K562 (cell line): ENCODE measurements at regions not wholly inside any gene's neighbourhood (a gene's known extent, or its start where the extent isn't known, plus 50 kb on each side); places are given as distances from the start of the nearest gene placed in this dataset.

Source experiments
- ATAC-seq: fragments of 200-7000 bp; cut with Tn5 transposase; 3 replicates; pipeline ENCODE4 v1.9.1; 2020; ENCODE audit warnings: moderate library complexity
- BruUV-seq: library from RNA; stranded (reverse); fragments of 400-500 nt; replicated peaks from 2 replicates; lab custom pipeline; 2021; lab: Mats Ljungman, UMichigan
- CTCF ChIA-PET: fragments of 300-600 bp; formaldehyde crosslinking; extraction: SDS; loops from one replicate; lab custom pipeline; 2021; ENCODE audit warnings: low intra/inter-chr PET ratio; lab: Yijun Ruan, JAX
- POLR2A ChIA-PET: fragments of 300-600, 350-650 bp; sonication (Branson Sonifier 250); formaldehyde crosslinking; extraction: SDS; loops from one replicate; lab custom pipeline; 2021; ENCODE audit warnings: antibody characterized with exemption, inconsistent platforms; lab: Yijun Ruan, JAX
- DNase-seq, 4 experiments: peaks; one replicate each; pipeline versions ENCODE4 v3.0.0 to v3.0.0-alpha.2; 2011 to 2018; ENCODE audit warnings: low spot score in 3 of 4, mixed read lengths in 3 of 4; ENCODE audit errors: extremely low read depth in 1 of 4
- FAIRE-seq: peaks from 2 replicates; lab custom pipeline; 2011; peaks lifted over from hg19 to GRCh38; lab: Jason Lieb, UNC
- H2AFZ ChIP-seq: 2 replicates; pipeline ENCODE4 v1.6.0; 2011; ENCODE audit warnings: low read depth, low read length, control low read depth, inconsistent platforms
- H3K27ac ChIP-seq: fragments of 200-600 bp; 3 replicates; pipeline ENCODE4 v1.8.0; 2011; ENCODE audit warnings: low read depth, mild to moderate bottlenecking, control low read depth, inconsistent platforms, low read length, moderate library complexity, mixed read lengths; ENCODE audit errors: extremely low read depth
- H3K27me3 ChIP-seq, 2 experiments: fragments of 300-600 bp in 1 of 2; 2 replicates in 1 of 2; 3 replicates in 1 of 2; pipeline versions ENCODE4 v1.6.0 to v1.8.0; 2011; ENCODE audit warnings: inconsistent platforms in 2 of 2, low read length in 2 of 2, mild to moderate bottlenecking in 1 of 2, mixed read lengths in 1 of 2, moderate library complexity in 1 of 2; ENCODE audit not compliant: control insufficient read depth in 2 of 2, insufficient read depth in 2 of 2
- H3K36me3 ChIP-seq: fragments of 300-600 bp; 3 replicates; pipeline ENCODE4 v1.8.0; 2011; ENCODE audit warnings: mild to moderate bottlenecking, low read length, inconsistent platforms; ENCODE audit not compliant: control insufficient read depth, insufficient read depth
- H3K4me1 ChIP-seq, 2 experiments: fragments of 200-600 bp in 1 of 2; replicated peaks in 1 of 2; 2 replicates in 1 of 2; 3 replicates in 1 of 2; pipeline versions ENCODE4 v1.5.1 to v1.8.0; 2011; ENCODE audit warnings: inconsistent platforms in 2 of 2, low read length in 2 of 2, mild to moderate bottlenecking in 1 of 2, mixed read lengths in 1 of 2, moderate library complexity in 1 of 2; ENCODE audit not compliant: control insufficient read depth in 2 of 2, insufficient read depth in 2 of 2
- H3K4me2 ChIP-seq: 2 replicates; pipeline ENCODE4 v1.6.1; 2011; ENCODE audit warnings: low read length, control low read depth, inconsistent platforms, mixed read lengths; ENCODE audit not compliant: insufficient read depth
- H3K4me3 ChIP-seq: fragments of 200-600 bp; sonication (generic), shearing (Covaris generic); 2 replicates; pipeline ENCODE4 v1.5.1; 2016; ENCODE audit warnings: control low read depth, inconsistent platforms
- H3K79me2 ChIP-seq: fragments of 200-600 bp; 3 replicates; pipeline ENCODE4 v1.8.0; 2011; ENCODE audit warnings: low read length, inconsistent platforms; ENCODE audit not compliant: control insufficient read depth, insufficient read depth
- H3K9ac ChIP-seq, 2 experiments: 2 replicates each; pipeline versions ENCODE4 v1.6.0 to v1.6.1; 2011; ENCODE audit warnings: low read depth in 2 of 2, low read length in 2 of 2, control low read depth in 1 of 2, inconsistent platforms in 1 of 2, mild to moderate bottlenecking in 1 of 2, mixed read lengths in 1 of 2; ENCODE audit not compliant: insufficient read depth in 1 of 2
- H3K9me1 ChIP-seq: one replicate; pipeline ENCODE4 v1.6.0; 2011; ENCODE audit warnings: inconsistent platforms, mild to moderate bottlenecking, low read length, moderate library complexity; ENCODE audit not compliant: control insufficient read depth, insufficient read depth
- H3K9me3 ChIP-seq: replicated peaks from 2 replicates; pipeline ENCODE4 v1.5.1; 2011; ENCODE audit warnings: low read depth, low read length, inconsistent platforms; ENCODE audit not compliant: control insufficient read depth, insufficient read depth
- H4K20me1 ChIP-seq: replicated peaks from 2 replicates; pipeline ENCODE4 v1.6.1; 2011; ENCODE audit warnings: low read length, inconsistent platforms, mixed read lengths; ENCODE audit not compliant: control insufficient read depth, insufficient read depth
- CBFA2T2 ChIP-seq: fragments of 450-650 bp; conservative IDR thresholded peaks from 2 replicates; pipeline ENCODE4 v1.6.1; 2017; ENCODE audit warnings: mild to moderate bottlenecking
- CBX3 ChIP-seq, 2 experiments: IDR thresholded peaks; 1 replicate in 1 of 2; 2 replicates in 1 of 2; pipeline ENCODE4 v1.6.1; 2012; ENCODE audit warnings: inconsistent platforms in 2 of 2, low read length in 2 of 2, borderline replicate concordance in 1 of 2, control low read depth in 1 of 2
- CHD1 ChIP-seq: fragments of 200-600 bp; sonication (generic); IDR thresholded peaks from one replicate; pipeline ENCODE4 v1.6.1; 2012; ENCODE audit warnings: mild to moderate bottlenecking, moderate library complexity, low read length, inconsistent platforms
- HMBOX1 ChIP-seq: sonication (generic); IDR thresholded peaks from 2 replicates; pipeline ENCODE4 v1.6.1; 2016
- MCM7 ChIP-seq, 2 experiments: fragments of 450-650 bp; IDR thresholded peaks; 2 replicates each; pipeline ENCODE4 v1.6.1; 2016 to 2018
- NFATC3 ChIP-seq: fragments of 450-650 bp; IDR thresholded peaks from 2 replicates; pipeline ENCODE4 v1.6.1; 2017; ENCODE audit warnings: mild to moderate bottlenecking
- NR0B1 ChIP-seq: fragments of 450-650 bp; IDR thresholded peaks from one replicate; pipeline ENCODE4 v1.6.1; 2018; ENCODE audit warnings: mild to moderate bottlenecking, moderate library complexity; ENCODE audit not compliant: partially characterized antibody
- PHTF2 ChIP-seq: fragments of 250-450 bp; sonication (Bioruptor Pico); IDR thresholded peaks from 2 replicates; pipeline ENCODE4 v1.5.0; 2021; ENCODE audit warnings: mild to moderate bottlenecking
- POLR2H ChIP-seq: IDR thresholded peaks from 2 replicates; pipeline ENCODE4 v1.6.1; 2016; ENCODE audit warnings: missing genetic modification characterization, low read depth, mild to moderate bottlenecking, control low read depth, missing compliant biosample characterization, moderate library complexity
- SAFB2 ChIP-seq: fragments of 200-400 bp; formaldehyde crosslinking; IDR thresholded peaks from 2 replicates; pipeline ENCODE4 v1.6.1; 2018; ENCODE audit warnings: borderline replicate concordance, low read length, low read depth, moderate library complexity; ENCODE audit not compliant: severe bottlenecking
- SNRNP70 ChIP-seq: fragments of 200-400 bp; formaldehyde crosslinking; optimal IDR thresholded peaks from 2 replicates; pipeline ENCODE3; 2017; ENCODE audit warnings: low read depth, low read length
- YY1 ChIP-seq, 3 experiments: IDR thresholded peaks; 2 replicates each; pipeline ENCODE4 v1.6.1; 2011; ENCODE audit warnings: low read length in 2 of 3, mild to moderate bottlenecking in 2 of 3, moderate library complexity in 2 of 3, borderline replicate concordance in 1 of 3, control low read depth in 1 of 3, low read depth in 1 of 3; ENCODE audit not compliant: insufficient read depth in 3 of 3, insufficient replicate concordance in 2 of 3, control insufficient read depth in 1 of 3, insufficient read length in 1 of 3; ENCODE audit errors: extremely low read depth in 1 of 3
- ZNF398 ChIP-seq: fragments of 250-450 bp; sonication (Bioruptor Pico); IDR thresholded peaks from 2 replicates; pipeline ENCODE4 v1.8.0; 2021; ENCODE audit warnings: moderate library complexity, mild to moderate bottlenecking, inconsistent platforms
- ZNF740 ChIP-seq, 3 experiments: fragments of 200-800 bp in 1 of 3; sonication (Bioruptor generic) in 1 of 3; sonication (generic) in 1 of 3; formaldehyde crosslinking in 1 of 3; IDR thresholded peaks; 2 replicates each; pipeline versions ENCODE4 v1.6.1 to v1.8.0; 2016 to 2022; ENCODE audit warnings: mild to moderate bottlenecking in 2 of 3, missing compliant biosample characterization in 2 of 3, missing genetic modification characterization in 2 of 3, missing genetic modification reagents in 1 of 3
- WGBS: fragments of 100-300 bp; shearing (Covaris generic); methylation state at CpG from one replicate; pipeline ENCODE4 v1.1.6; 2016; ENCODE audit warnings: low coverage, mixed read lengths; ENCODE audit not compliant: insufficient coverage; ENCODE audit errors: missing lambda C conversion rate; 5-methylcytosine and 5-hydroxymethylcytosine counted together
- in situ Hi-C: fragments of 300-500 bp; cut with MboI; formaldehyde crosslinking; loops from 4 replicates; pipeline ENCODE4 v1.15.0; 2018; ENCODE audit warnings: inconsistent platforms, mixed read lengths
- intact Hi-C: fragments of 100-400 bp; cut with micrococcal nuclease; formaldehyde crosslinking; loops from 2 replicates; pipeline ENCODE4 v1.14.2; 2022

- no peak for TF ChIP-seq YY1 (IDR thresholded peaks at IDR 0.05; ENCODE audit: borderline replicate concordance in 1 of 3, control insufficient read depth in 1 of 3, extremely low read depth in 1 of 3, insufficient read depth in 3 of 3, insufficient read length in 1 of 3, insufficient replicate concordance in 2 of 3, low read depth in 1 of 3, low read length in 2 of 3)
- TF ChIP-seq NFATC3, result no peak
These were observed 274.4 kb downstream of the LRIG3 start (continued) for GRCh38 chr12:58645946-58646345.

GRCh38 chr12:58647495-58647894 is 272.8 kb downstream of the LRIG3 start:
- ChIA-PET CTCF (no interaction called here), POLR2A (interaction anchor here (0.7 kb wide), 1 partner anchor 468 kb away, joined by 3 read pairs; no protein-coding TSS in a partner anchor)
- no TSS peak for BruUV-seq
- Histone ChIP-seq H3K9ac (no peak overlapping the region), H4K20me1 (no peaks in the 10 kb centered on the region), H3K27me3 (no peaks in the 10 kb centered on the region), H3K4me3 (no peak overlapping the region), H3K27ac (no peak overlapping the region), H2AFZ (no peak overlapping the region), H3K79me2 (no peaks in the 10 kb centered on the region), H3K4me2 (no peak overlapping the region), H3K36me3 (no peaks in the 10 kb centered on the region), H3K9me3 (no peaks in the 10 kb centered on the region), H3K9me1 (no peaks in the 10 kb centered on the region), H3K4me1 (no peaks in the 10 kb centered on the region)
- DNase-seq (no peak), FAIRE-seq (no peak), ATAC-seq (no peak)
- in situ Hi-C loops, result no loop called here
- intact Hi-C loops, result no loop called here
- 0% methylated on average over 3 of the region's 3 CpGs for WGBS
- TF ChIP-seq ZNF398 (CRISPR knock-in tag) (no peak), MCM7 (IDR thresholded peaks at IDR 0.05) (no peak), SNRNP70 (no peak), HMBOX1 (no peak), CBX3 (IDR thresholded peaks at IDR 0.05; ENCODE audit: borderline replicate concordance in 1 of 2, low read length in 2 of 2) (no peak), SAFB2 (no peak), ZNF740 (CRISPR knock-in tag; IDR thresholded peaks at IDR 0.05) (no peak), ZNF740 (tag; IDR thresholded peaks at IDR 0.05) (no peak), PHTF2 (CRISPR knock-in tag) (no peak), NR0B1 (no peak), CHD1 (no peak), CBFA2T2 (no peak), POLR2H (tag) (no peak)
